CD14-positive monocyte (primary cell): ENCODE measurements at regions not wholly inside any gene's neighbourhood (a gene's known extent, or its start where the extent isn't known, plus 50 kb on each side); places are given as distances from the start of the nearest gene placed in this dataset.

Experiments
- DNase-seq, 3 donors: peaks; one replicate each; pipeline ENCODE4 v3.0.0-alpha.2; 2011 to 2022
- H2AFZ ChIP-seq: 2 replicates; pipeline ENCODE4 v1.6.0; 2012; ENCODE audit warnings: mild to moderate bottlenecking, low read depth, low read length, inconsistent platforms; ENCODE audit not compliant: insufficient read depth, poor library complexity, severe bottlenecking
- H3K27ac ChIP-seq, 2 donors: 1 replicate in 1 of 2; 2 replicates in 1 of 2; pipeline ENCODE4 v1.5.1; 2012 to 2013; ENCODE audit warnings: low read length in 2 of 2, control low read depth in 1 of 2, inconsistent platforms in 1 of 2, low read depth in 1 of 2, mild to moderate bottlenecking in 1 of 2
- H3K27me3 ChIP-seq, 2 donors: one replicate each; pipeline versions ENCODE4 v1.6.0 to v1.6.1; 2011 to 2013; ENCODE audit warnings: low read length in 2 of 2; ENCODE audit not compliant: control insufficient read depth in 2 of 2, insufficient read depth in 2 of 2
- H3K36me3 ChIP-seq, 2 donors: replicated peaks in 1 of 2; 1 replicate in 1 of 2; 2 replicates in 1 of 2; pipeline versions ENCODE4 v1.5.1 to v1.6.1; 2012 to 2013; ENCODE audit warnings: low read length in 2 of 2, control low read depth in 1 of 2, inconsistent platforms in 1 of 2, mild to moderate bottlenecking in 1 of 2; ENCODE audit not compliant: insufficient read depth in 2 of 2, control insufficient read depth in 1 of 2
- H3K4me1 ChIP-seq, 2 donors: 1 replicate in 1 of 2; 2 replicates in 1 of 2; pipeline versions ENCODE4 v1.5.1 to v1.6.1; 2012 to 2013; ENCODE audit warnings: low read length in 2 of 2, control low read depth in 1 of 2, inconsistent platforms in 1 of 2, mild to moderate bottlenecking in 1 of 2, moderate library complexity in 1 of 2; ENCODE audit not compliant: insufficient read depth in 2 of 2, control insufficient read depth in 1 of 2
- H3K4me2 ChIP-seq: replicated peaks from 2 replicates; pipeline ENCODE3; 2012; ENCODE audit warnings: low read length, moderate library complexity, mild to moderate bottlenecking; ENCODE audit not compliant: poor library complexity, severe bottlenecking; ENCODE audit errors: extremely low read depth
- H3K4me3 ChIP-seq, 3 experiments: fragments of 200-600 bp in 1 of 3; sonication (generic) in 1 of 3; replicated peaks in 1 of 3; 1 replicate in 2 of 3; 2 replicates in 1 of 3; pipeline ENCODE4 v1.5.1; 2011 to 2013; ENCODE audit warnings: low read length in 3 of 3, mild to moderate bottlenecking in 3 of 3, control low read depth in 2 of 3, low read depth in 2 of 3, inconsistent platforms in 1 of 3, moderate library complexity in 1 of 3
- H3K79me2 ChIP-seq: 2 replicates; pipeline ENCODE4 v1.6.0; 2012; ENCODE audit warnings: mild to moderate bottlenecking, control low read depth, inconsistent platforms, low read length, moderate library complexity; ENCODE audit not compliant: insufficient read depth
- H3K9ac ChIP-seq: 2 replicates; pipeline ENCODE4 v1.6.0; 2017; ENCODE audit warnings: low read length, mild to moderate bottlenecking; ENCODE audit not compliant: insufficient read depth, poor library complexity, severe bottlenecking
- H3K9me3 ChIP-seq, 2 donors: replicated peaks in 1 of 2; 1 replicate in 1 of 2; 2 replicates in 1 of 2; pipeline versions ENCODE4 v1.5.1 to v1.6.1; 2012 to 2013; ENCODE audit warnings: low read length in 2 of 2, control low read depth in 1 of 2; ENCODE audit not compliant: control insufficient read depth in 1 of 2, insufficient read depth in 1 of 2
- H4K20me1 ChIP-seq: 2 replicates; pipeline ENCODE4 v1.6.0; 2012; ENCODE audit warnings: mild to moderate bottlenecking, low read length, control low read depth, moderate library complexity; ENCODE audit not compliant: insufficient read depth
- H3K27ac Mint-ChIP-seq, 7 donors: one replicate each; pipeline ENCODE4 v1.8.0; 2020; ENCODE audit warnings: mild to moderate bottlenecking in 7 of 7, mixed read lengths in 7 of 7, moderate library complexity in 6 of 7, inconsistent platforms in 2 of 7
- H3K27me3 Mint-ChIP-seq, 3 donors: one replicate each; pipeline ENCODE4 v1.8.0; 2021 to 2022; ENCODE audit warnings: low read depth in 3 of 3, mild to moderate bottlenecking in 3 of 3, mixed read lengths in 3 of 3, moderate library complexity in 3 of 3, inconsistent platforms in 1 of 3
- H3K36me3 Mint-ChIP-seq, 2 donors: one replicate each; pipeline ENCODE4 v1.8.0; 2020; ENCODE audit warnings: mixed read lengths in 2 of 2, inconsistent platforms in 1 of 2, mild to moderate bottlenecking in 1 of 2
- H3K4me1 Mint-ChIP-seq: one replicate; pipeline ENCODE4 v1.8.0; 2020; ENCODE audit warnings: mild to moderate bottlenecking, mixed read lengths
- H3K4me3 Mint-ChIP-seq, 2 donors: one replicate each; pipeline ENCODE4 v1.8.0; 2020; ENCODE audit warnings: mild to moderate bottlenecking in 2 of 2, mixed read lengths in 2 of 2, moderate library complexity in 1 of 2
- H3K9me3 Mint-ChIP-seq, 7 donors: one replicate each; pipeline ENCODE4 v1.8.0; 2020 to 2022; ENCODE audit warnings: mixed read lengths in 7 of 7, mild to moderate bottlenecking in 6 of 7, moderate library complexity in 6 of 7, inconsistent platforms in 2 of 7
- WGBS: methylation state at CpG from one replicate; pipeline ENCODE4 v1.1.5; 2013; ENCODE audit warnings: missing lambda C conversion rate; ENCODE audit not compliant: insufficient coverage; 5-methylcytosine and 5-hydroxymethylcytosine counted together
- intact Hi-C, 2 donors: fragments of 100-400 bp; cut with micrococcal nuclease; formaldehyde crosslinking; loops; one replicate each; pipeline versions ENCODE4 v1.15.0 to v1.15.1; 2023
- TF ChIP-seq, protein P1 (sequence below): fragments of 200-600 bp; IDR thresholded peaks from one replicate; pipeline ENCODE4 v1.8.0; 2022; ENCODE audit warnings: antibody characterized with exemption, mild to moderate bottlenecking

DNA sequence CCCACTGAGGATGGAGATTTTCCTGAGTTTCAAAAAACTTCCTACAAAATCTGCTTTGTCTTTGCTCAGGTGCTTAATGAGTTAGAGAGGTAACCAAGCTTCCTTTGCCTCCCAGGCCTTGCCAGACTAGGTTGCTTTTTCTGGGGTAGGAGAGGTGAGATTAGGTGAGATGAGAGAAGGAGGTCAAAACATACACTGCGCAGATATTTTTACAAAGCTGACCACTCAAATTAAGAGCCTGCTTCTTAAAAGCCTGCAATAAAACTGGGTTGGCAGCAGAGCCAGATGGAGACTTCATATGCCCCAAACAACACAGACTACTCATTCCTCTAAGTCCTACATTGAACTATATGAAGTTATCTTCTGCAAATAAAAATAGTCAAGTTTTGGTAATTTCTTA lies 352.5 kb downstream of the NUF2 start:
- WGBS, result no CpG with 5 or more reads among the region's 1 CpG

DNA sequence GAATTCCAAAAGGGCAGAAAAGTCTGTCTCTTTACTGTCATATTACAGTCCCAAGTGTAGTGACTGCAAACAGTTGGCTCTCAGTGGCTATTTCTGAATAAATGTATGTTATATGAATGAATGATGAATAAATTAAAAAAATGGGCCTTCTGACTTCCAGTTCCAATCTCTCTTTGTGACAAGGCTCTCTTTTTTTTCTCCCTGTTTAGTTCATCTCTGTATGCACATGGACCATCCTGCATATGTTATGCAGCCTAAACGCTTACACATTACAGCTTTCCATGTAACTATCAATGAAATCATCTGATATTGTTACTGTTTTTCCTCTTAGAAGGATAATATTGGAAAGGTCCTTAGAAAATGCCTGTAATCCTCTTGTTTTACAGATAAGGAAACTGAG lies 363.0 kb downstream of the NUF2 start:
- H3K27me3 ChIP-seq, result no peaks in the 10 kb centered on the region
- H3K4me1 ChIP-seq, result no peaks in the 10 kb centered on the region
- H4K20me1 ChIP-seq, result no peaks in the 10 kb centered on the region
- TF ChIP-seq, protein P1, sequence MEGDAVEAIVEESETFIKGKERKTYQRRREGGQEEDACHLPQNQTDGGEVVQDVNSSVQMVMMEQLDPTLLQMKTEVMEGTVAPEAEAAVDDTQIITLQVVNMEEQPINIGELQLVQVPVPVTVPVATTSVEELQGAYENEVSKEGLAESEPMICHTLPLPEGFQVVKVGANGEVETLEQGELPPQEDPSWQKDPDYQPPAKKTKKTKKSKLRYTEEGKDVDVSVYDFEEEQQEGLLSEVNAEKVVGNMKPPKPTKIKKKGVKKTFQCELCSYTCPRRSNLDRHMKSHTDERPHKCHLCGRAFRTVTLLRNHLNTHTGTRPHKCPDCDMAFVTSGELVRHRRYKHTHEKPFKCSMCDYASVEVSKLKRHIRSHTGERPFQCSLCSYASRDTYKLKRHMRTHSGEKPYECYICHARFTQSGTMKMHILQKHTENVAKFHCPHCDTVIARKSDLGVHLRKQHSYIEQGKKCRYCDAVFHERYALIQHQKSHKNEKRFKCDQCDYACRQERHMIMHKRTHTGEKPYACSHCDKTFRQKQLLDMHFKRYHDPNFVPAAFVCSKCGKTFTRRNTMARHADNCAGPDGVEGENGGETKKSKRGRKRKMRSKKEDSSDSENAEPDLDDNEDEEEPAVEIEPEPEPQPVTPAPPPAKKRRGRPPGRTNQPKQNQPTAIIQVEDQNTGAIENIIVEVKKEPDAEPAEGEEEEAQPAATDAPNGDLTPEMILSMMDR, result no peak
- no peak overlapping the region for H3K27ac ChIP-seq
- H3K27ac Mint-ChIP-seq, result no peak overlapping the region
- no peak overlapping the region for H2AFZ ChIP-seq
- no peak overlapping the region for H3K9ac ChIP-seq
- peaks cover 5 to 7% of the 10 kb centered on the region in 2 donors for H3K9me3 ChIP-seq
- no peak for DNase-seq
- WGBS, result no CpG with 5 or more reads among the region's 1 CpG
- no peaks in the 10 kb centered on the region for H3K4me1 Mint-ChIP-seq
- H3K9me3 Mint-ChIP-seq, result peaks cover 0 to 6% (median 5%) of the 10 kb centered on the region in 7 donors
- no peaks in the 10 kb centered on the region for H3K36me3 Mint-ChIP-seq
- no peak overlapping the region for H3K4me3 Mint-ChIP-seq
- H3K79me2 ChIP-seq, result no peaks in the 10 kb centered on the region
- no peak overlapping the region for H3K4me2 ChIP-seq
- no peak overlapping the region for H3K4me3 ChIP-seq
- H3K27me3 Mint-ChIP-seq, result no peaks in the 10 kb centered on the region
- intact Hi-C loops, result no loop called here
- no peaks in the 10 kb centered on the region for H3K36me3 ChIP-seq

More for the DNA sequence above, 352.5 kb downstream of the NUF2 start:
- no peaks in the 10 kb centered on the region for H3K27me3 Mint-ChIP-seq
- Histone ChIP-seq H3K4me1 (no peaks in the 10 kb centered on the region), H3K9ac (no peak overlapping the region), H3K27ac (no peak overlapping the region), H3K9me3 (no peaks in the 10 kb centered on the region), H3K27me3 (no peaks in the 10 kb centered on the region), H2AFZ (no peak overlapping the region), H3K79me2 (no peaks in the 10 kb centered on the region), H3K4me2 (no peak overlapping the region), H3K36me3 (no peaks in the 10 kb centered on the region), H3K4me3 (no peak overlapping the region), H4K20me1 (no peaks in the 10 kb centered on the region)
- H3K9me3 Mint-ChIP-seq, result peaks cover 2 to 16% (median 6%) of the 10 kb centered on the region in 7 donors
- no peak for DNase-seq
- H3K36me3 Mint-ChIP-seq, result no peaks in the 10 kb centered on the region
- H3K4me1 Mint-ChIP-seq, result no peaks in the 10 kb centered on the region
- TF ChIP-seq, protein P1, result no peak
- no peak overlapping the region for H3K27ac Mint-ChIP-seq
- no peak overlapping the region for H3K4me3 Mint-ChIP-seq
- intact Hi-C loops, result no loop called here
